GM10248 (cell line): ENCODE measurements at regions not wholly inside any gene's neighbourhood (a gene's known extent, or its start where the extent isn't known, plus 50 kb on each side); places are given as distances from the start of the nearest gene placed in this dataset.

Experiments used
- CTCF ChIA-PET: fragments of 300-600 bp; sonication (Branson Sonifier 250); formaldehyde crosslinking; extraction: SDS; loops from one replicate; lab custom pipeline; 2021; ENCODE audit warnings: antibody characterized with exemption; lab: Yijun Ruan, JAX
- POLR2A ChIA-PET: fragments of 350-650 bp; sonication (Branson Sonifier 250); formaldehyde crosslinking; extraction: SDS; loops from one replicate; lab custom pipeline; 2020; ENCODE audit warnings: antibody characterized with exemption; lab: Yijun Ruan, JAX
- DNase-seq: peaks from one replicate; pipeline ENCODE4 v3.0.0; 2012; ENCODE audit errors: extremely low spot score
- TF ChIP-seq, protein P1 (sequence below): IDR thresholded peaks from 2 replicates; pipeline ENCODE4 v1.5.1; 2012; ENCODE audit warnings: mild to moderate bottlenecking, low read depth; ENCODE audit errors: extremely low read depth, missing control alignments, control extremely low read depth

DNA sequence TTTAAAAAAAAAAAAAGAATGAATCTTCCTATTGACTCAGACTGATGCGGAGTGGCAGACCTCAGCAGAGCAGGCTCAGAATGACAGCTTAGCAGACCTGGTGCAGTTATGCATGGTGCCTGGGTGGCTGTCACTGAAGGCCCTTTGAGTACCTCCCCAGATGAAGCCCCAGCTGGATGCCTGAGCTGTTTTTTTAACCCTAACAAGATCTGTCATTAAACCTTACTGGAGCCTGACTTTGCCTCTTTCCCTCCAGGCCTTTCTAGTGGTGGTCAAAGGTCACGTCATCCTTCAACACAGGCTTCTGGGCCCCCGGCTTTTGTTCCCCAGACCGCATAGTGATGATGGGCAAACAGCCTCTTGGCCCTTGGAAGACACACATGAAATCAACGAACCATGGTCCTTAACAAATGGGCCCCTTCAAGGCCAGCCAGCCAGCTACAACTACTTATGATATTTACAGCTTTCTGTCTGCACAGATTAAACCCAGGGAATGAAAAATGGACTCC lies 138.3 kb upstream of the CYP1B1 start:
- TF ChIP-seq, protein P1, sequence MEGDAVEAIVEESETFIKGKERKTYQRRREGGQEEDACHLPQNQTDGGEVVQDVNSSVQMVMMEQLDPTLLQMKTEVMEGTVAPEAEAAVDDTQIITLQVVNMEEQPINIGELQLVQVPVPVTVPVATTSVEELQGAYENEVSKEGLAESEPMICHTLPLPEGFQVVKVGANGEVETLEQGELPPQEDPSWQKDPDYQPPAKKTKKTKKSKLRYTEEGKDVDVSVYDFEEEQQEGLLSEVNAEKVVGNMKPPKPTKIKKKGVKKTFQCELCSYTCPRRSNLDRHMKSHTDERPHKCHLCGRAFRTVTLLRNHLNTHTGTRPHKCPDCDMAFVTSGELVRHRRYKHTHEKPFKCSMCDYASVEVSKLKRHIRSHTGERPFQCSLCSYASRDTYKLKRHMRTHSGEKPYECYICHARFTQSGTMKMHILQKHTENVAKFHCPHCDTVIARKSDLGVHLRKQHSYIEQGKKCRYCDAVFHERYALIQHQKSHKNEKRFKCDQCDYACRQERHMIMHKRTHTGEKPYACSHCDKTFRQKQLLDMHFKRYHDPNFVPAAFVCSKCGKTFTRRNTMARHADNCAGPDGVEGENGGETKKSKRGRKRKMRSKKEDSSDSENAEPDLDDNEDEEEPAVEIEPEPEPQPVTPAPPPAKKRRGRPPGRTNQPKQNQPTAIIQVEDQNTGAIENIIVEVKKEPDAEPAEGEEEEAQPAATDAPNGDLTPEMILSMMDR, result no peak
- CTCF ChIA-PET, result no interaction called here
- POLR2A ChIA-PET, result no interaction called here
- no peak for DNase-seq

GRCh38 chr2:38213619-38214167 lies 137.7 kb upstream of the CYP1B1 start:
- no peak for DNase-seq
- ChIA-PET POLR2A (no interaction called here), CTCF (no interaction called here)
- TF ChIP-seq, protein P1, result no peak

- TF ChIP-seq, protein P1, result no peak
- CTCF ChIA-PET, result no interaction called here
- no peak for DNase-seq
- POLR2A ChIA-PET, result no interaction called here
Measured at GRCh38 chr2:38212312-38212711, 136.4 kb upstream of the CYP1B1 start.

DNA sequence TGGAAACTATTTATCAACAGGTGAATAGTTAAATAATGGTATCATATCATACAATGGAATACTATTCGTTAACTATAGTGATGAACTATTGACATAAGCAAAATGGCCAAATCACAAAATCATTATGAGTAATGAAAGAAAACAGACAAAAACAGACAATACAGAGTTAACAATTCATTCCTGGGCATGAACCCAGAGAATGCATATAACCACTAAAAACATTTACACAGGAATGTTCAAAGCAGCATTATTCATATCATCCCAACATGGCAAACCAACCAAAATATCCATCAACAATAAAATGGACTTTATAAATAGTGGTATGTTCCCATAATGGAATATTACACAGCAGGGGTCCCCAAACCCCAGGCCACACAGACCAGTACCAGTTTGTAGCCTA lies 131.2 kb upstream of the CYP1B1 start:
- POLR2A ChIA-PET, result no interaction called here

DNA sequence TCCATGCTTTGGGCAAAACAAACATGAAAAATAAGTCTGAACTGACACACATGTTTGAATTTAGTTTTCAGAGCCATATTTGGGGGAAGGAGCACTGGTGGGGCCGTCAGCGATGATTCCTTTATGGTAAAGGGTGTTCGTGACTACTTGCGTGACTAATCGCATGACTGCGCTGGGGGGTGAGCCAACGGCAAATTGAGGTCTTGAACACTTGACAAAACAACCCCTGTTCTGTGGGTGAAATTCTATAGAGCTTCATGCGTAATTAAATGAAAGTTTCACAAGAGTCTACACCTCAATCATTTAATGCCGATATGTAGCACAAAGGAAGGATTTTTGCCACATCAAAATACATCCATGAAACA lies 127.5 kb upstream of the CYP1B1 start:
- no peak for DNase-seq
- CTCF ChIA-PET, result interaction anchor here (1.1 to 2.6 kb wide), 4 partner anchors 11 to 22 kb away, joined by 3 to 7 read pairs (median 4); no protein-coding TSS in a partner anchor

More for the DNA sequence above, 131.2 kb upstream of the CYP1B1 start:
- TF ChIP-seq, protein P1, result no peak
- DNase-seq, result no peak
- CTCF ChIA-PET, result no interaction called here

DNA sequence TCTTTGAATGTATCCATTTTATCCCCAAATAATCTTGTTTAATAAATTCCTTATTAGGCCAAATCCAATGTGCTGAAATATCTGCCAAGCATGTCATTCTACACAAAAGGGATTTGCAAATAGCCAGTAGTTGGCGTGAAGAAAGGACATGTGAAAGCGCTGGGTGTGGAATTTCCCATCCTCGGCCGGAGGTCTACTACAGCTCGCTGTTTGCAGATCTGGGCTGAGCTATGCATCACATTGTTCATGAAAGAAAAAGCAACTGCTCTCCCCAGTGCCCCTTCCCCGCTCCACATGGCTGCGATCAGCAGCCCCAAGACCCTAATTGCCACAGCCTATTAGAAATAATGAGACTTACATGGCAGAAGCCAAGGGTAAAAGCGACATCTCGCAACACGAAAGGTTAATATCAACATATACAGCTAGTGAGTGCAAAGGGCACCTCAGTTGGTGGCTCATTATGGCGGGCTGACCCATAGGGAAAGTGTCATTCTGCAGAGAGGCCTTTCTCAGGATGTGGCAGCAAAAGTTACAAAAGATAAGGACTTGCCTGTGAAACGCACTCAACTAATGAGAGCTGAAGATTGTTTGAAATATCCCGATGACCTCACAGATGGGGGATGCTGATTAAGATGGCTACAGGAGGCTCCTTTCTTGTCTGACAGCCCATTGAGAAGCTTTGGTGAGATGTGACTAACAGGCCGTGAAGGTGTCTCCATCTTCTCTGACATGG lies 126.9 kb upstream of the CYP1B1 start:
- POLR2A ChIA-PET, result no interaction called here
- no peak for DNase-seq
- CTCF ChIA-PET, result interaction anchor here (0.9 to 2.6 kb wide), 4 partner anchors 7 to 40 kb away, joined by 3 to 7 read pairs (median 3); no protein-coding TSS in a partner anchor
- TF ChIP-seq, protein P1, result no peak

More for the DNA sequence above, 127.5 kb upstream of the CYP1B1 start:
- POLR2A ChIA-PET, result no interaction called here
- TF ChIP-seq, protein P1, result no peak
